Stimulated activated CD4-positive, alpha-beta T cell treated with anti-CD3 and anti-CD28 coated beads, Interleukin-12 subunit alpha, Interleukin-12 subunit beta, amount 100 ng/mL, for 4 hours (primary cell): ENCODE measurements at regions not wholly inside any gene's neighbourhood (a gene's known extent, or its start where the extent isn't known, plus 50 kb on each side); places are given as distances from the start of the nearest gene placed in this dataset.

ENCODE experiments used
- DNase-seq: peaks from one replicate; pipeline ENCODE4 v3.0.0-alpha.2; 2020

- no peak for DNase-seq
These were observed 54.8 kb upstream of the FBXL17 start for GRCh38 chr5:108436696-108437095.

GRCh38 chr5:108433600-108433999 lies 51.7 kb upstream of the FBXL17 start:
- DNase-seq = no peak

GRCh38 chr5:108432024-108432423 lies 50.1 kb upstream of the FBXL17 start:
- no peak for DNase-seq
